GM19351 (cell line): ENCODE measurements at regions not wholly inside any gene's neighbourhood (a gene's known extent, or its start where the extent isn't known, plus 50 kb on each side); places are given as distances from the start of the nearest gene placed in this dataset.
"Not testable (repeated sequence)": the region's sequence is repeated elsewhere in the genome, so short reads cannot be mapped to it uniquely, and the experiment has no call there.

Experiments used
- ATAC-seq: cut with Tn5 transposase; IDR thresholded peaks from one replicate; pipeline ENCODE4 v1.9.1; 2021; ENCODE audit warnings: mild to moderate bottlenecking, moderate library complexity; ENCODE audit not compliant: unreplicated experiment

DNA sequence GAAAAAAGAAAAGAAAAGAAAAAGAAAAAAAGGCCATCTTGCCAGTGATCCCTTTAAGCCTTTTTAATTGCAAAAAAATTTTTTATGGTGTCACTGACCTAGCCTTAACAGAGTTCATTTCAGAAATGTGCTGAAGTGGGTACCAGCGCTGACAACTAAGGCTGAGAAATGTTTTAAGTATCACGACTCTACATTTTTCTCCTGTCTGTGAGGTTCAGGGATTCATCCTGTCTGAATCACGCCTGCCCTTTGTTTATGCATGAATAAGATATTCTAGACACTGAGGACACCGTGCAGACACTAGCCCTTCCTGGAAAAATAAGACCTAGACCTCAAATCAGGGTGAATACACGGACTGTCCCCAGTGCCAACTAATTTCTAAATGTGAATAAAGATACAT lies 154.4 kb upstream of the NOCT start:
- no peak for ATAC-seq

GRCh38 chr4:138860357-138860756 lies 155.2 kb upstream of the NOCT start:
- ATAC-seq: not testable (repeated sequence)

- no peak for ATAC-seq
Observed at GRCh38 chr4:138859254-138859653, 156.3 kb upstream of the NOCT start.

- no peak for ATAC-seq
Observed at GRCh38 chr4:138858419-138858818, 157.2 kb upstream of the NOCT start.

DNA sequence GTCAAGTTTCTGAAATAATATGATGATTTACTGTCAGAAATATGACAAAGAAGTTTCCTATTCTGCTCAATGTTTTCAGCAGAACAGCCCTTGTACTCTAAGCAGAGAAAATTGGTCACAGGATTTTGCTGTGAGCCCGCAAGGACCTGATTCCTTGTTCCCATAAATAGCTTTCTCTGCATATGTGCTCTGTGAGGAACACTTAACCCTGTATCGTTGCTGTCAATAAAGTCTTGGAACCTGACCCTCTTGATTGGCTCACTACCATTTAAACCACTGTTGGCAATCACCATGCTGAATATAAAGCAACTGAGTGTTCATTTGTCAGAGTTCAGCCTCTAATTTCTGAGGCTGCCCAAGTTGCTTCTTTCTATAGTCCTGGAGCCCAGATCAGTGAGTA lies 158.2 kb upstream of the NOCT start:
- ATAC-seq: no peak

DNA sequence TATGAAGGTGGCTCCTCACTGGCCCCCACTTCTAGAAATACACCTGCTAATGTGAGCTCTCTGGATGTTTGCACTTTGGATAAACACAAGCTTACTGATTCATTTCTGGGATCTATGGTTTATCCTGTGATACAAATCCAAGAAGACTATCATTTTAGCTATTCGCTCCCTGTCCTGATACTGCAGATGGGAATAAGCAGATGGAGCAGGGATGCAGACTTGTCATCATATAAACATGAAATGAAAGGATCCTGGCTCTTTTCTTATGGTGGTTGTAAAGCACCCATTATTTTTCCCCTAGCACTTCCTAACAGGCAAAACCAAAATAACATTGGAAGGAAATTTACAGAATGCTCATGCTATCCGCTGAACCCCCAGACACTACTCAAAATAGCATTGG lies 162.9 kb upstream of the NOCT start:
- ATAC-seq: no peak

- ATAC-seq: no peak
Observed at GRCh38 chr4:138851391-138852335, 163.9 kb upstream of the NOCT start.

DNA sequence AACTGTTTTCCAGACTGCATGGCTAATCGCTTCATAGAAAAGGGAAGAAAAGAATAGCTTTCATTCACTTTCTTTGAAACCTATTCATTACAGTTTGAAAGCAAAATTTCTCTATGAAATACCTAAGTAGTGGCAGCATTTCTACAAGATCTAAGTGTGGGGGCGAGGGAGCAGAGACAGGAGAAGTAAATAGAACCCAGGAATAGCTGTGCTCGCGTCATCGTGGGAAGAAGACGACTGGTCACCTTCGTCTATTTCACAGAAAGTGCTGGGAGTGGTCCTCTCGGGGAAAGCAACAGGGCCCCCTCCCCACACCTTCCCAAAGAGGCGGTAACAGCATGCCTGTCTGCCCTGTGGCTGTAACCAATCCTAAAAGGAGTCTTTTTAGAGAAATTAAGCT lies 169.9 kb upstream of the NOCT start:
- ATAC-seq: no peak

- ATAC-seq: no peak
Observed at GRCh38 chr4:138845054-138845453, 170.5 kb upstream of the NOCT start.

GRCh38 chr4:138843616-138844015 lies 172.0 kb upstream of the NOCT start:
- ATAC-seq: no peak

GRCh38 chr4:138841343-138841742 lies 174.2 kb upstream of the NOCT start:
- no peak for ATAC-seq

- ATAC-seq: no peak
Observed at GRCh38 chr4:138838251-138838650, 177.3 kb upstream of the NOCT start.

DNA sequence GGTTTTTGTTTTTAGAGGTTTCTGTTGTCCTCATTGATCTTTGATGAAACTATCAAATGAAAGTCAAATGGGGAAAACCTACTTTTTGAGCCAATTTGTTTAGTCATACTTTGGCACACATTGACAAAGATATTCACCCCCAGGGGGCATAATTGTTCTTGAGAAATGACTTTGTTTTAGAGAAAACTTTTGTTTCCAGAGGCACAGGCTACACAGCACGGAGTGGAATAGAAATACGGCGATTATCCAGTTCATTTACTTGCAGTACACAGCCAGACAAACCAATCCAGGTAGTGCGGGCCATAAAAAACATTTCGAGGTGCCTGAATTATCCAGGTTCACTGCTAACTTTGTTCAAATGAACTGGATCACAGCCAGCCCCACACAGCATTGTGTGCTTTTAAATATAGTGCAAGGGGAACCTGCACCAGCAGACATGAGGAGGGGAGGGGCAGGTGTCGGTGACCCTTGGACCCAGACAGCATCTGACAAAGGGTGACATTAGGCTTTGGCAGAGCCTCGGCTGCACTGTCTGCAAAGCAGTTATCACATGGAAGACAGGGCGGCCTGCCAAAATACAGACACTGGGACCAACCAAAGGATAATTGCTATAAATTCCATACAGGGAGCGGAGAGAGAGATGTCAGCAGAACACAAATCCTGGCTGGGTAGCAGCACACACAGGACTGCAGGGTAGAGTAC lies 179.6 kb upstream of the NOCT start:
- no peak for ATAC-seq

DNA sequence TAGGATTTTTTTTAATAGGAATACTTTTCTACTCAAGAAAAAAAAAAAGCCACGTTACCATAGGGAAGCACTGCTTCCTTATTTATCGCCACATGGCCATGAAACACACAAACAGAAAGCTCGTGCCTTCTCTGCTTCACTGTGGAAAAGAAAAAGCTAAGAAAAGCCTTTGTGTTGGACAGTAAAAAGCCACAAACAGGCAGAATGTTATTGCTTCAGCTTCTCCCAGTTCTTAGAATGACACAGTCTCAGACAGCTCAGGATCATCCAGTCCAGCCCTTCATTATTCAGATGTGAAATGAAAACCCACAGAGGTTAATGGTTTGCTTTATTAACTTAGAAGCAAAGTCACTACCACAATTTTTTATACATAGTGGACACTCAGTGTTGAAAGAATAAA lies 181.6 kb upstream of the NOCT start:
- ATAC-seq: no peak

DNA sequence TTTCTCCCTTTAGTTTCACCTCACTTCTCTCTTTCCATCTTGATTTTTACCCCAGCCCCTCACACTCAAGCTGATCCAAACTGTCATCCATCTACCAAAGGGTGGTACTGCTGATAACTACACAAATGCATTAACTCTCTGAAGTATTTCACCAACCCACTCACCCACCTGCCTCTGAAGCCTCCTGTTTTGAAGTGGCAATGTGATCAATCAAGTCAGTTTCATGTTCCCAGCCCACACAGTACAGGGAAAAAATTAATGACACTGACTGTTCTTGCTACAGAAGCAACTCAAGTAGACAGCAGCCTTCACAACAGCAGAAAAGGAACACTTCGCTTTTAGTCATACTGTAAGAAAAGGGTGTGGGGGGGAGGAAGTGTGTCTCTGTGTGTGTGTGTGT lies 183.0 kb upstream of the NOCT start:
- ATAC-seq: peak; percentile 36

DNA sequence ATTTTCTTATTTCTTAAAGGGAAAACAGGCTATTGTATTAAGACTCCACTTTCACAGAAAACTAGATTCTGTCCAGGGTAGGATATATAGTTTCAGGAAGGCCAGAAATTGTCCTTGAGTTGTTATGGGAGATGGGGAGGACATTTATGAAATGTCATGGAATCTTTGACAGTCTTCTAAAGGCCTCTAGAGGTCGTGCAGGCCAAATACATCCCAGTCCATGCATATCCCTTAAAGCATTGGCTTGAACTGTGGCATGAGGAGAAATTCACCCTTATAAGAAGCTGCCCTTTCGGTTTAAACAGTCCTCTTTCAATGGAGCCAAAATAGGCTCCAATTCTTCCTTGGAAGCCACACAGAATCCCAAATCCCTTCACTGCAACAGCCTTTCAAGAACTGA lies 183.6 kb upstream of the NOCT start:
- no peak for ATAC-seq

DNA sequence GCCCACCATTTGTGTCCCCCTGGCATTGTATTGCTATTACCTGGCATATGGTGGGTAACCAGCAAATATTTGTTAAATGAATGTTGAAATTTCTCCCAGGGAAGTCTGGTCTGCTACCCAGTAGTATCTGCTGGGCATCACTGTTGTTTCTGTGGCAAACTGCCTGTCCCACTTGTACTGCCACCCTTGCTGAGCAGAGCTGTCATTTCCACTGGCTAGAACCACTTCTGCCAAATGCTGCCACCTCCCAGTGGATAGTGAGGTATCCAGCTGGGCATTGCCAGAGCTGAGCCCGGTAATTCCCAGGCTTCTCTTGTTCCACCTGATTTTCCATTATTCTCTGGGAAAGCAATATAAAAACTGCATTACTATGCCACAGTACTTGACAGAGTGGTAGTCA lies 186.7 kb upstream of the NOCT start:
- no peak for ATAC-seq

GRCh38 chr4:138826754-138827153 lies 188.8 kb upstream of the NOCT start:
- ATAC-seq: no peak

GRCh38 chr4:138826322-138826721 lies 189.3 kb upstream of the NOCT start:
- ATAC-seq: no peak

DNA sequence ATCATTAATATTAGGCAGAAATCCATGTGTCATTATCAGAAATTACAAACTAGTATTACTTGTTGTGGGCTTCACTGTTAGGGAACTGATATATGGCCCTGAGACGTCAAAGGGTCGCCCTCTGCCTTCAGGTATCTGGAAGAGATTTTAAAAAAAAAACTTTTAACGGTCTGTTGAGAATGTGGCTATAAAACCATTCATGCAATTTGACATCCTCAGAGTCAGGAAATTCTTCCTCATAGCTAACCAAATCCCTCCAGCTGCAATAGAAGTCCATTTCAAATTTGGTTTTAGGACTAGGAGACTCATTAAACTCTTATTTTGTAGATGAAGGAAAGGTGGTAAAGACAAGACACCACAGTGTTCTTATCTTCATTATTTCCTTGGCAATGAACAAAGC lies 194.2 kb upstream of the NOCT start:
- no peak for ATAC-seq

- no peak for ATAC-seq
Observed at GRCh38 chr4:138816875-138817274, 198.7 kb upstream of the NOCT start.

- no peak for ATAC-seq
Observed at GRCh38 chr4:138815811-138816210, 199.8 kb upstream of the NOCT start.
